ENCODE measurements at regions not wholly inside any gene's neighbourhood (a gene's known extent, or its start where the extent isn't known, plus 50 kb on each side); places are given as distances from the start of the nearest gene placed in this dataset.

DNA sequence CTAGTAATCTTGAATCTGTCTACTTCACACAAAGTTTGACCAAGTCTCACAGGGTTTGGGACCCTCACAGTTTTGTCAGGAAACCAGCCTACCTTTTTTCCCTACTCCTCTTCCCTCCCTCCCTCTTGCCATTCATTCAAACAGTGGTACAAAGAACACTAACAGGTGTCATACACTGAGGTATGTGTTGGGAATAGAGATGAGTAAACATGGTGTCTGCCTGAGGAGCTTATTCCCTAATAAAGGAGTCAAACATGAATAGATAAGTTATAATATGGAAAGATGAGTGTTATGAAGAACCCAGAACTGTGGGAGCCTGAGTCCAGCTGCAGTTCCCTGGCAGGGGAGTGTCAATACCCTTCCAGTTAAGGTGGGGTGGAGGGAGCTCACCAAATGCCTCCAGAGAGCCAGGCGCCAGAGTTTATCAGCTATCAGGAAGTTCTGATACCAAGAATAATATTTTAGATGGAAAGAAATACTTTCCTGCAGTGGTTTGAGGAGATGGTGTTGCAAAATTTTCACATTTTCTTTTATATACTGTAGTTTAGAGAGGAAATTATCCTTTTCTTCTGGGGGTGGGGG, 183.4 kb upstream of the NR3C1 start:
- no peak for DNase-seq (ENCODE audit: low read depth in 2 of 2)

DNA sequence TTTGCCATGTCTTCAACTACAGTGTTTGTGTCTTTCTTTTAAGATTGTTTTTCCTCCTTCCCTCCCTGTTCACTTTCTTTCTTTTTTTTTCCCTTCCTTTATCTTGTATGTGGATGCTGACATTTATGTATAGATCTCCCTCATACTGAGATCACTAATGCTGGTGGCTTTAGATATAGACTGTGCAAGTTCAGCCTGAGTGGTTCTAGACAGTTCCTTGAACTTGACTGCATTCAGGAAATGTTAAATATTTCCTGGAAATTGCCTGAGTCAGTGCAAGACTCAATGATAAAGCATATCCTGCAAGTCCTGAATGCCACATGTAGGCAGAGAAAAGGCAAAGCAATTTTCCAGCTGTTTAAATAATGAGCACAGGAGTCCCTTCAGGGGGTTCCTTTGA, 182.5 kb upstream of the NR3C1 start:
- DNase-seq (ENCODE audit: low read depth in 2 of 2), result no peak

DNA sequence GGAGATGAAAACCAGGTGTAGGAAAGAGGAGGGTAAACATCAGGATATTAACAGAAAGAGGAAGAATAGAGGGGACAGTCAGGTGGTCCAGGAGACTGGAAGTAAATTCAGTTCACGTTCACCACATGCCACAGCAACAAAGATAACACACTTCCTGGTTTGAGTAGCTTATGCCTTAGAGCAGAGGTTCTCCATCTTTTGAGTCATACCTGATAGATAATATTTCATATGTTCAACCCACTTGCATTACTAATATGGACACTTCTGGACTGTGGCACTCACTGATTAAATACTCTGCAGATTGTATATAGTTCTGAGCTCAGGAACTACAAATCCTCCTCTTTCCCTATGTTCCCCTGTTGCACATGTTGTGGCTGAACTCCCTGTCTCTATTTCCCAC, 179.9 kb upstream of the NR3C1 start:
- DNase-seq (ENCODE audit: low read depth in 2 of 2), result no peak

DNA sequence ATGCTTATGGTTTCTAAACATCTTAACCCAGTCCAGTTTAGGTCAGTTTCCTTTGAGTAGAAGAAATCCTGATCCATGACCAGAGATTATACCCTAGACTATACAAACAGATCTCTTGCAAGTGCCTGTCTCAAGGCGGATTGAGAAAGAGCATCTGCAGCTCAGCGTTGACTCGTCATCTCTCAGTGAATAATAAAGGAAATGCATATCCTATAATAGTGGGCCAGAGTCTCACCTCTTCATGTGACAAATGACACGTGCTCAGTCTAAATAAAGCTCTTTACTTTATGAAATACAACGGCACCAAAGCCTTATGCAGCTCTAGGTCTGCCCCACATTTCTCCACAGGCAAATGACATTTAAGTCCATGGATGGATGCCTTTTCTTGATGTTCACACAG, 179.4 kb upstream of the NR3C1 start:
- no peak for DNase-seq (ENCODE audit: low read depth in 2 of 2)

DNA sequence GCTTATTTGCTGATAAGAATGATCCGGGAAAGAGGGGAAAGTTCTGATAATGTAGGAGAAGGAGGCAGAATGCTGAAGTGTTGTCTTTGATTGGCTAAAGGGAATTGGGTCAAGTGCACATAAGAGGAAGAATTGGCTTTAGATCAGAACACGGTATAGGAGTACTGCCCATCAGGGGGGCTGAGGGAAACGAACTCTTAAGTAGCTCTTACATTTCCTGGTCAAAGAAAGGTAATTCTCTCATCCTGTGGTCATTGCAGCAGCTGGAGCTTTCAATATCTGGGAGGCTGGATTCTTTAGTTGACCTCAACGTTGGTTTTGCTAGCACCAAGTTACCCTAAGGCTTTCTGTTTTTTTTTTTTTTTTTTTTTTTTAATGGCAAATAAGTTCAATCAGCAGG, 178.7 kb upstream of the NR3C1 start:
- no peak for DNase-seq (ENCODE audit: low read depth in 2 of 2)

DNA sequence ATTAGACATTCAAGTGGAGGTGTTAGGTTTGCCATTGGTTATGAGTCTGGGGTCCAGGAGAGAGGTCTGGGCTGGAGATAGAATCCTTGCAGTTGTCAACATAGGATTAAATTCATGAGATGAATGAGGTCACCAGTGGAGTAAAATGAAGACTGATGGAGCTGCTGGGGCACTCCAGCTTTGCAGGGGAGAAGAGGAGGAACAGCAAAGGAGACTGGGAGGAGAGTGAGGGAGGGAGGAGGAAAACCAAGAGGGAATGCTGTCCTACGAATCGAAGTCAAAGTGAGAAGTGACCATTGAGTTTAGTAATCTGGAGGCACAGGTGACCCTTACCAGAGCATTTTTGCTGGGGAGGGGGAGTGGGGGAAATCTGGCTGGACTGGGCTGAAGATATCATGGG, 178.2 kb upstream of the NR3C1 start:
- DNase-seq (ENCODE audit: low read depth in 2 of 2), result no peak

DNA sequence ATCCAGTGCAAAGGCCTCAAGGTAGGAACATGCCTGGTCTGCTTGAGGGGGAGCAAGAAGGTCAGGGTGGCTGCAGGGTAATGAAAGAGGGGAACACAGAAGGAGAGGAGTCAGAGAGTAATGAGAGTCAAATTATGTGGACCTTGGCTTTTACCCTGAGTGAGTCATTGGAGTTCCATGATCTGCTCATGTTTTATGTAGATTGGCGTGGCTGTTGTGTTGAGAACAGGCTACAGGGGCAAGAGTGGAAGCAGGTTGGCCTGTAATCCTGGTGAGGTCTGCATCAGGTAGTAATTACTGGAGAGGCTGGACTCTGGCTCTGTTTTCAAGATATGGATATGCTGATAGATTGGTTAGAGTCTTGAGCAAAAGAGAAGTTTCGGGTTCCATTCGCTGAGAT, 177.7 kb upstream of the NR3C1 start:
- DNase-seq (ENCODE audit: low read depth in 2 of 2), result no peak

DNA sequence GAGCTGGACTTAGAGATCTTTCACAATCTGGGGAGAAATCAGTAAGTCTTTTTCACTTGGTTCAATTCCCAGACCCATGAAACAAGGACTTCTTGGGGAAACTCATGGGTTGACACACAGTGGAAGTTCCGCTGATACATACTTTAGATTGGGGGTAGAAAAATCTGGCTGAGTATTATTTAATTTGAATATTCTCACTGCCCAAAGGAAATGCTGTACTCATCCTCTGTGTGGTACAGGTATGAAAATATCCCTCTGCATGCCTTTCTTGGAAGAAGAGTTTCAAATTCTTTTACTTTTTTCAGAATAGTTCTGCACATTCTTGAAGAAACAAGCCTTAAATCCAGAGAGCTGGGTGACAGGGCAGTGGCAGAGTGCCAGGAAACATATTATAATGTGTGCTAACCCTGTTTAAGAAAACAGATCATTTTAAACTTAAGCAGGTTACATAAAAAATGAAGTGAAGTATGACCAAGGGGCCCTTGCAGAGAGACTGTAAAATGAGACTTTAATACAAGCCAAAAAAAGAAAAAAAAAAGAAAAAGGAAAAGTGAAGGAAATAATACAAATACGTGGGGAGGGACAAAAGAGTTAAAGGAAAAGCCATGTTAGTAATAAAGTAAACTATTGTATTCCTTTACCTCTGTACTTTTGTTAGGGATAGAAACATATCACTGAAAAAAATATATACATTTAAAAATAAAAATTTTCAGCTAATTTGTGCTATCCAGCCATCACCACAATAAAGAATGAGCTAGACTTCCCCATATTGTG, 173.4 kb upstream of the NR3C1 start:
- DNase-seq (ENCODE audit: low read depth in 2 of 2), result no peak

DNA sequence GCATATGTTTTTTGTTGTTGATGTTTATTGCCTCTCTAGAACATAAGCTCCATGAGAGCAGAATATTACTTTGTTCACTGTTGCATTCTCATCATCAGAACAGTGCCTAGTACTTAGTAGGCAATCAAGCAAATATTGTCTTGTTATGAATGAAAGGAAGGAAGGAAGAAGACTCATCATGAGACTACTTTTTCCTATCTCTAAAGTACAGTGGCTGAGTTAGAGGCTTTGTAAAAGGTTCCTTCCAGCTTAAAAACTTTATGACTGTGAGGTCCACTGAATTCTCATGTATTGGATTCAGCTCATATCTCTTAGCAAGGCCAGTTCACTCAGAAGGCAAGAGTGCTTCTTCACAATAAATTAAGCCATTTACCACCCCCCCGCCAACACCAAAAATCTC, 171.8 kb upstream of the NR3C1 start:
- no peak for DNase-seq (ENCODE audit: low read depth in 2 of 2)

DNA sequence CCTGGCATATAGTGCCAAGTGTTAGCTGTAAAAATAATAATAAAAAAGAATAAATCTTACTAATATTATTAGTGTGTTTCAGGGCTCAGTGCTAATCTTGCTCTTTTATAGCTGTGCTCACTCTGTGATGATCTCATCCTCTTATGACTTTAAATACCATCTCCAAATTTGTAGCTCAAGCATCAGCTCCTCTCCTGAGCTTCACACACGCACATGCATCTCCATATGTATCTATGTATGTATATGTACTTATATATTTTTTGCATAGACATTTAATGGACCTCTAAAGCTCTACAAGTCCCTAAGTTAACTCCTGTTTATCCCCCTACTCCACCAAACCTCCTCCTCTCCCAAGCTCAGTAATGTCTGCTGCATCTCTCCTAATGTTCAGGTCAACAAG, 170.8 kb upstream of the NR3C1 start:
- DNase-seq (ENCODE audit: low read depth in 2 of 2), result no peak

DNA sequence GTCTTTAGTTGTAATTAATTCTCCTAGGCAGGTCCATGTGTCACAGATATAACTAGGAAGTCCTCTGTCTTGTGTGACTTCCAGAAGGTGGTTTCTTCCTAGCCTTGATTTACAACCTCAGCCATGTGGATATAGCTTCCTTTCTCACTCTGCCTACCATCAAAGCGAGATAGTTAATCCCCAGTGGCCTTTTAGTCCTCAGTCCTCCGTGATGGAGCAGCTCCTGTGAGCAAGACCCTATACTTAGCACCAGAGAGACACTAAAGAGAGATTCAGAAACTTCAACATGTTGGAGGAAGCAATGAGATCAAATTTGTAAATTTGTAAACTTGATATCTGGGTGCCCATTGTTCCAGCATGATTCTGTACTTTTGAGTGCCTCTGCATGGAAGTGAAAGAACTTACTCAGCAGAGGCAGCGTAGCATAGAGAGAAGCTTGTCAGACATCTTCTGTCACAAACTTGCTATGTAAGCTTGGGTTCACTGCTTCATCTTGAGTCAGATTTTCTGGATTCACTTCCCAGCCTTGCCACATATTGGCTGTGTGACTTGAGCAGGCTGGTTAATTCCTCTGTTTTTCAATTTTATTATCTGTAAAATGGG, 170.2 kb upstream of the NR3C1 start:
- no peak for DNase-seq (ENCODE audit: low read depth in 2 of 2)

DNA sequence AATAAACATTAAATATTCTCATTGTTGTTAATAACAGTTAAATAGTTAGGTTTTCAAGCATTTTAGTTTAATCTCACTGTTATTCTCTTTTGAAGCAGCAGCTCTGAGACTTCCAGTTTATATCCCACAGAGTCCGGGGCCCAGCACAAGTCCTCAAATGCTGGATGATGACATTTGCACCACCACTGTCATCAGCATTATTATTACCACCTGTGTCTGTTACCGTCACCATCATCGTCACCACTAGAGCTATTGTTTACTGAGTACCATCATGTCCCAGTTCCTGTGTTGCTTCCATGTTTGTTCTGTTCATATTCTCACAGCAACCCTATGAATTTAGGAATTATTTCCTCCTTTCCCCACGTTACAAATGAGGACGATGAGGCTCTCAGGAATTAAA, 169.2 kb upstream of the NR3C1 start:
- no peak for DNase-seq (ENCODE audit: low read depth in 2 of 2)

DNA sequence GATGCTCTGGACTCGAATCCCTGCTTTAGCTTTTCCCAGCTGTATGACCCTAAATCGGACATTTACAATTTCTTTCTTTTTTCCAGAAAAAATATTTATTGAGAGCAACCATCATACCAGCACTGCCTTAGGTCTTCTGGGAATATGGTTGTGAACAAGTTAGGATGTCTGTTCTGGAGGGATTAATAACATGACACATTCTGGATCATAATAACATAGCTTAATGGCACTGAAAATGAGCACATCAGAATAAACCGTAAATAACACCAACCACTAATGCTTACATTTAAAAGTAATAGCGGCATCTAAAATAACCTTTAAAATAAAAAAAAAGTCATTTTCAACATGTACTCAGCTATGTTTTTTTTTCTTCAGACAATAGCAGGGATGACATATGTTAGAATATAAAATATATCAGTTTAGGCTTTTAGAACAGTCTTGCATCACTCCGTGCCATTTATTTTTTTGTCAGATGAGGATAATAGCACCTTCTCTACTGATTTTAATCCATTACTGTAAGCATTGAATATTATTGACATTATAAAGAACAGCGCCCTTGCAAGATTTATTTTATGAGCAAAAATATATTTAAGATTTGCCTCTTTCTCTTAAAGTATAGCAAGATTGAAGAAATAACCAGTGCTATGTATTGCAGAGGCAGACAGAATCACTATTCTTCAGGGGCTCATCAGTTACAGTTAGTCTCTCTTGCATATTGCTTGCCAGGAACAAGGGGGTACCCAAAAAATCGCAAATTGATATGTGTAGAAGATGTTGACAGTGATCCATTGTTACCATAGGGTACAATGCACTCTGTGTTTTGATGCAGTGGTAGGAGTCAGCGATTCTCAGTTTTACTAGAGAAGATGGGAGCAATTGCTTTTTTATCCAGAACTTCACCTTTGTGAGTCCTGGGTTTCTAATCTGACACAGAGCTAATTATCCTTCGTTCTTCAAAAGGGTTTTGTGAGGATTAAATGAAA, 168.4 kb upstream of the NR3C1 start:
- no peak for DNase-seq (ENCODE audit: low read depth in 2 of 2)

DNA sequence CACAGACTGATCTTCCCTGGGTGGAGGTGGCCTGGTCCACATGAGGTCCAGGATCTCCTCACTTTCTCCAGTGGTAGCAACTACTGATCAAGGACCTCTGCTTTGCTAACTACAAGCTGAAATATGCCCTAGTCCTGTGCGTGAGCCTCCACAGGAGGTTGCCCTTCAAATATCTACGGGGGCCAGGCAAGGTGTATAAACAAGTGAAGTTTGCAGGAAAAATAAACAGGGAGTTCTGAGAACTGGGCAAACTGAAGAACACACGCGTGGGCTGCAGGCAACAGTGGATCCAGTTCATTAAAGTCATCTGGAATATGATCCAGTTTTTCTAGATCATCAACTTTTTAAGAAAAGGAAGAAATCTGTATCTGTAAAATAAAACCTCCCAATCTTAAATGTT, 167.5 kb upstream of the NR3C1 start:
- no peak for DNase-seq (ENCODE audit: low read depth in 2 of 2)

DNA sequence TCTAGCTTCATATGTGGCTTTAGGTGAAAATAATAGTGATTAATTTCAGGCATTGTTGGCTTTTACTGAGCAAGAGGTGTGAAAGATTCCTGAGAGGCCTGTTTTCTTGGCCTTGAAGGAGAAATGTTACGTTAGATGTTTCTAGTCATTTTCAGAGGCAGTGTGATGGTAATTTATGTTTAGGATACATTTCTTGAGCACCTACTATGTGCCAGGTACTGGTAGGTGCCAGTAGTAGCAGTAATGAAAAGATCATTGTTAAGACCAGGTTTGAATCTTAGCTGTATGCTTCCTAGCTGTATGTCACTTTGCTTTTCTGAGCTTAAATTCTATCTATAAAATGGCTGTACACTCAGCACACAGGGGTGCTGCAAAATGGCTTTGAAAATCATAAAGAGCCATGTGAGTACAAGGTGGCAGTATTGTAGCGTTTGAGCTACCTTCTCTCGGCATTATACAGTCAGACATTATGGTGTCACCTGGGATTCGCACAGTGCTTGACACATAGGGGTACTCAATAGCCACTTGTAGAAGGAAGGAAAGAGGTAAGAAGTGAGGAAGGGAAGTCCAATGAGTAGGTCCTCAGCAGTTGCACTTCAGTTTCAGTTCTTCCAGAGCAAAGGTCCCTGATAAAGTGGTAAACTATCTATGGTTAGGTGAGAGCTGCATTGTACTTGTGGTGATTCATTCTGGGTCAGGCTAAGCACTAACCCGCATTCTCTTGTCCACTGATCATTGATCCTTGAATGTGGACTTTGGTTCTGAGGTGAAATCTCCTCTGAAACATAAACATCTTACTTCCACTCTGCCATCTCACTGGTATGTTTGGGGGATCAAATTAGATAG, 166.5 kb upstream of the NR3C1 start:
- no peak for DNase-seq (ENCODE audit: low read depth in 2 of 2)

DNA sequence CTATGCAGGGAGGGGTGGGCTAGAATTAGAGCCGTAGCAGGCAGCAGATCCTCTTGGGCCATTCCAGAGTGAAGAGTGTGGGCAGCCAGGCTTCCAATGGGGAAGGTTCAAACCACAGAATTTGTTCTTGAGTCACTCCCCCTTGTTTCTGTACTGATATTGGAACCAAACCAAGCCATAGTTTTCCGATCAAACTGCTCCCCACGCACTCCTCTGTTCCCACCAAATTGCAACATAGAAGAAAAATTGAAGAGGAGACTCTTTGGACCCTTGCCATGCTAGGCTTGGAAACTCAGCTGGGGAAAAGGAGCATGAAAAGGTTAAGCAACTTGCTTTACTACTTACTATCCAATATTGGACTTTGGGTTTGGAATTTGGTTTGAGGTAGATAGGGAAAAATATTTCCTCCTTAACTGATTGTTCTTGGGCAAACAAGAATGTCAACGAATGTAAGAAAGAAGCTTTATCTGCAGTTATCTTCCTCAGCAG, 165.8 kb upstream of the NR3C1 start:
- no peak for DNase-seq (ENCODE audit: low read depth in 2 of 2)

DNA sequence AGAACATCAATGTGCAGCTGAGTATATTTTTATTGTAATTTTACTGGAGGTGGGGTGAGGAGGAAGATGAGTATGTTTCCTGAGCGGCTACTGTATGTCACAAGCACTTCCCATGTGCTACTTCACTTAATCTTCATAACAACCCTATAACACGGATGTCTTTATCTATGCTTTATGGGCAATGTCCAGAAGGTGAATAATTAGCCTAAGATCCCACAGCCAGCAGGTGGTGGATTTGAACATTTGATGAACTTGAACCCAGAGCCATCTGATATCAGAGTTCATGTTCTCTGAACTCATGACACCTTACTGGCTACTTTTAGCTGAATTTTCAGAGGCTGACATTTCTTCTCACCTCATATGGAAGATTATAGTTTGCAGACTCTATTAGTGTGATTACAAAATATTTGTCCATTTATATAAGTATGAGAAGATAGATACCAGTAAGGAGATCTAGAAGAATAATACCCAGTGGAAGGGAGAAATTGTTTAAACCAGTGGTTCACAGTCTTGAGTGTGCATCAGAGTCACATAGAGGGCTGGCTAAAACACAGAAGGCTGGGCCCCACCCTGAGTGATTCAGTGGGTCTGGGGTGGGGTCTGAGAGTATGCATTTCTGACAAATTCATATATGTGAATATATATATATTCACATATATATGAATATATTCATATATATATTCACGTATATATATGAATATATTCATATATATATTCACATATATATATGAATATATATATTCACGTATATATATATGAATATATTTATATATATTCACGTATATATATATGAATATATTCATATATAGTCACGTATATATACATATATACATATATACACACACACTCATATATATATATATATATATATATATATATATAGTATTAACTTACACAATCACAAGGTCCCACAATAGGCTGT, 164.4 kb upstream of the NR3C1 start:
- DNase-seq (ENCODE audit: low read depth in 2 of 2), result no peak

DNA sequence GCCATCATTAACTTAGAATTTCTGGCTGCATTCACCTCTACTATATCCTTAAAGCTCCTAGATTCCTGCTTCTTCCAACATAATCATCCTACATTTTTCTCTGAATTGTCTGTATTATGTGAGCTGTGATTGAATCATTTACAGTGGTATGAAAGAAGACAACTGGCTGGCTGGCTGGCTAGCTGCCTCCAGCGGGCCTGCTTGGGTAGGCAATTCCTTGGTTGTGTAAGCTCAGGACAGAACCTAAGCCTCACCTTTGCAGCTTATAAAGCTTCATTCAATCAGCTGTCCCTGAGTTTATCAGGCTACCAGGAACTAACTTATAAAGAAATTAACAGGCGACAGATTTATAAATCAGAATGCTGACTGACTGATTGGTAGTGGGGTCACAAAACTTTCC, 162.7 kb upstream of the NR3C1 start:
- DNase-seq (ENCODE audit: low read depth in 2 of 2), result no peak

DNA sequence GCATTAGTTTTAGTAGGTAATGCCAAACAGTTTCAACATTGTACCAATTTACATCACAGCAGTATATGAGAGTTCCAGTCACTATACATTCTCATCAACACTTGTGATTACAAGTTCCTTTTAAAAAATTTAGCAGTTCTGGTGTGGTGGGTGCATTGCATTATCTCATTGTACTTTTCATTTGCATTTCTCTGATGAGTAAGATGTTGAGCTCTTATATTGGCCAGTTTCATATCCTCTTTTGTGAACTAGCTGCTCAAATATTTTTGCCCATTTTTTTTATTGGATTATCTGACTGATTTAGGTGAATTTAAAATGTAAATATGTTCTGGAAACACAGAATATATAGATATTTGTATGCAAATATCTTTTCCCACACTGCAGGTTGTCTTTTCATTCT, 160.9 kb upstream of the NR3C1 start:
- no peak for DNase-seq (ENCODE audit: low read depth in 2 of 2)

DNA sequence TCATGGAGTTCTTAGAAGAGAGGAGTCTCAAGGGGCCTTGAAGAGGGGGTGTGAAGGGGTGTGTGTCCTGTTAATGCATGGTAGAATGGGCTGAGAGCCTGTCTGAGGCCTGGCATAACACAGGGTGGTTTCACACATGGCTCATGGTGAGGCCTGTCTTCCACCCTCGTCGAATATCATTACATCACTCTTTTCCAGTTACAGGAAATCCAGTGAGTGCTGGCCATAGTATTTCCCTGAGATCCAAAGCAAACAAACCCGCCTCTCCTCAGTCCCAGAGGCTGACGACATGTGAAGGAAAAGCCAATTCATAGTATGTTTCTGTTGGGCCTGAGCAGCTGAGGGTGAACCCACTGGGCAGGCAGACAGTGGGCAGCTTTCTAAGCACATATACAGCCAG, 159.4 kb upstream of the NR3C1 start:
- no peak for DNase-seq (ENCODE audit: low read depth in 2 of 2)
